ENCODE measurements at regions not wholly inside any gene's neighbourhood (a gene's known extent, or its start where the extent isn't known, plus 50 kb on each side); places are given as distances from the start of the nearest gene placed in this dataset.
"Not testable (repeated sequence)": the region's sequence is repeated elsewhere in the genome, so short reads cannot be mapped to it uniquely, and the experiment has no call there.

- peak in 2 of 14 donors; percentile 11 to 14 for DNase-seq
Measured at GRCh38 chr2:129396980-129397599, 582.4 kb upstream of the RAB6C start.

DNA sequence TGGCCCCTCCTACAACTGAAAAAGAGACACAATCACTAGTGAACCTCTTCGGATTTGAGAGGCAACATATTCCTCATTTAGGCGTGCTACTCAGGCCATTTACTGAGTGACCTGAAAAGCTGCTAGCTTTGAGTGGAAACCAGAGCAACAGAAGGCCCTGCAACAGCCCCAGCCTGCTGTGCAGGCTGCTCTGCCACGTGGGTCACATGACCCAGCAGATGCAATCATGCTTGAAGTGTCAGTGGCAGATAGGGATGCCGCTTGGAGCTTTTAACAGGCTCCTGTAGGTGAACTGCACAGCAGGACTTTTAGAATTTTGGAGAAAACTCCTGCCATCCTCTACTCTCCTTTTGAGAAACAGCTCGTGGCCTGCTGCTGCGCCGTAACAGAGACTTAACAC, 578.6 kb upstream of the RAB6C start:
- DNase-seq = peak in 1 of 14 donors; percentile 7

- no peak for DNase-seq
Measured at GRCh38 chr2:129402076-129402475, 577.4 kb upstream of the RAB6C start.

GRCh38 chr2:129404000-129404685, 575.3 kb upstream of the RAB6C start:
- DNase-seq = no peak

- no peak for DNase-seq
Measured at GRCh38 chr2:129408570-129408969, 570.9 kb upstream of the RAB6C start.

GRCh38 chr2:129417041-129417440, 562.4 kb upstream of the RAB6C start:
- DNase-seq = not testable (repeated sequence)

GRCh38 chr2:129422028-129422427, 557.4 kb upstream of the RAB6C start:
- DNase-seq = no peak

DNA sequence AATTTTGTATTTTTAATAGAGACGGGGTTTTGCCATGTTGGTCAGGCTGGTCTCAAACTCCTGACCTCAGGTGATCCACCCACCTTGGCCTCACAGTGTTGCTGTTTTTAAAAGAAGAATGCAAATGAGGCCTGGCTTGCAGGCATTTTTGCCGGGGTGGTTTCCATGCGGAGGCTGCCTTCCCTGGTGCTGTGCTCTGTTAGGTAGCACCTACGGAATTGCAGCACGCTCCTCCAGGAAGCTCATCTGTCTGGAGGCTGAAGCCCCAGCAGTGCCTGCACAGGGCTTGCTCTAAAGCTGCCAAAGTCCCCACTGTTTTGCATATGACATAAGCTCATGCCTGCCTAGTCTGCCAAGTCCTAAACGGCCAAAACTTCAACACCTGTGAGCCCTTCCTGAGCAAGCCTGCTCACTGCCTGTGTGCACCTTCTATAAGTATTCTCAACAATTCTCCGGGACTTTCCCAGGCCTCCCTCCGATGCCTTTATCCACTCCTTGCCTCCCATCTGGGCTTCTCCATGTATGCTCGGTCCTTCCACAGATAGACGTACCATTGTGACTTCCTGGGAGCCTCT, 551.3 kb upstream of the RAB6C start:
- DNase-seq = no peak

DNA sequence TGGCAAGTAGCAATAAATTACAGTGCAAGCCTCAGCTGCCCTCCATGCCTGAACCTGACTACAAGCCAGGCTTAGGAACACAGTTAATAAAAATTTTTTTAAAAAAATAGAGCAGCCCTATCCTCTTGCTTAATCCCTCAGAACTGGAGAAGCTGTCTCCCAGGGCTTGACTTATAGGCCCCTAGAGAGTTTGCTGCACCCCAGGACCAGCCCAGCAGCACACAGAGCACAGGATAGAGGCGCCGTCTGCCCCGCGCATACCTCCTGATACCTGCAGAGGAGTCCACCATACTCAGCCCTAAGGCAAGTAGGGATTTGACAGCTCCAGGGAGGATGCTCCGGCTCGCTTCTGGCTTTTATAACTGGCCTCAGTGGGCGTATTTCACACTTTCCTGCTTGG, 548.6 kb upstream of the RAB6C start:
- no peak for DNase-seq

GRCh38 chr2:129431881-129432280, 547.6 kb upstream of the RAB6C start:
- DNase-seq = no peak

GRCh38 chr2:129436809-129437208, 542.7 kb upstream of the RAB6C start:
- no peak for DNase-seq

- no peak for DNase-seq
Measured at GRCh38 chr2:129437725-129438124, 541.7 kb upstream of the RAB6C start.

DNA sequence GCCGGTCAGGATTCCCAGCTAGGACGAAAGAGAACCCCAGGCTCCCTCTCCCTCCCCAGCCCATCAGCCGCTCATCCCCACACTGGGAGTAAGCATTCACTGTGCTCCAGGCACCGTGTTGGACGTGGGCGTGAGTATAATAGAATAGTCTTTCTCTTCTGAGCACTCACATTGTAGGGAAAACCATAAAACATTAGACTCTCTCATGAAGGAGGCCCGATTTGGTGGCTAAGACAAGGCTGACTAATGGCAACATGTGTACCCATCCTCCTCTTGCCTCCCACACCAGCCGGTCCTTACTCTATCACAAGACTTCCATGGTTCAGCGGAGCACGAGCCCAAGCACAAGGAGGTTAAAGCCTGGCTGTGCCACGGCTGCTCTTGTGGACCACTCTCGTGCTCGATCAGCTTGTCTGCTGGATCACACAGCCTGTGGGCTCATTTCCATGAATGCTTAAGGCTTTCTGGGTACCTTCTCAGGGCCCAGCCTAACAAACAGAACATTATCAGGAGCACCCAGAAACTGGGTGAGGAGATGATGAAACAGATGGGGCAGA, 540.9 kb upstream of the RAB6C start:
- no peak for DNase-seq

GRCh38 chr2:129439406-129440302, 539.8 kb upstream of the RAB6C start:
- no peak for DNase-seq

DNA sequence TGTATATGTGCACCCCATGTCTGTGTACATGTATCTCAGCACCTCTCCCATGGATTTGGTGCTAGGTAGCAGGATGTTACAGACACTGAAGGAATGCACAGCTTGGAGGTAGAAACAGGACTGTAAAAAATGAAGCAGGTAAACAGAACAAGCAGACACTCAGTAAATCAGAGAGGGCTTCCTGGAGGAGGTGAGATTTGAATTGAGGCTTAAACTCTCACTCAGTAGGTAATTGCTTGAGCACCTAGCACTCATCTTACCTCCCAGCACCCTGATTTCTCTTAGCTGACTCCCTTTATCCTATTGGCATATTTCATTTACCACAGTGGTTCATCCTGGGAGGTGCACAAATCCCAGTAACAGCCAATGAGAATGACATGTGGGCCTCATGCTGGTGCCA, 537.9 kb upstream of the RAB6C start:
- no peak for DNase-seq

DNA sequence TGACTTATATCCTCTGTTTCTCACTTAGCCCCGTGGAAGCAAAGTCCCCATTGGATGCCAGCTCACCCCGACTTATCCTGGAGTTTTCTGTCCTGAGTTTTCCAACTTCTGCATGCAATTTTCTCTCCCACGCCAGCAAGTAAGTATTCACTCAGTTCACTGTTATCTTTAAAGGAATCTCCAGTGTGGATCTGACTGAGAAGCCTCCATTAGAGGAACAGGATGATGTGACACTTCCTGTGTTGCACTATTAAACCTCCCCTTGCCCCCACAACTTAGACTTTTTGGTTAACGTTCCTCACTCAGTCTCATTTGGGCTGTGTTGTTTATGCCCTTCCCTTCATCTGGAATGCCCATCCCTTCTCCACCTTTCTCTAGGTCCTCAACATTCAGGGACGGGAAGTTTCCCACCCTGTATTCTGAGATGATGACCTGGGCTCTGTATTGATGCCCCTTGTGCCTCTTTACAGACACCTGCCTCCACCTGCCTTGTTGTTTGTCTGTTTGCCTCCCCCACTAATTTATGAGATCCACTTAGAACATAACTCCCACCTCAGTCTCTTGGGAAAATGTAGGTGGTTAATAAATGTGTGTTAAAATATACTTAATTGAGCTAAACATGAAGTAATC, 536.1 kb upstream of the RAB6C start:
- DNase-seq = no peak

- DNase-seq = no peak
Measured at GRCh38 chr2:129443865-129444739, 535.4 kb upstream of the RAB6C start.

- DNase-seq = no peak
Measured at GRCh38 chr2:129444751-129445150, 534.7 kb upstream of the RAB6C start.

DNA sequence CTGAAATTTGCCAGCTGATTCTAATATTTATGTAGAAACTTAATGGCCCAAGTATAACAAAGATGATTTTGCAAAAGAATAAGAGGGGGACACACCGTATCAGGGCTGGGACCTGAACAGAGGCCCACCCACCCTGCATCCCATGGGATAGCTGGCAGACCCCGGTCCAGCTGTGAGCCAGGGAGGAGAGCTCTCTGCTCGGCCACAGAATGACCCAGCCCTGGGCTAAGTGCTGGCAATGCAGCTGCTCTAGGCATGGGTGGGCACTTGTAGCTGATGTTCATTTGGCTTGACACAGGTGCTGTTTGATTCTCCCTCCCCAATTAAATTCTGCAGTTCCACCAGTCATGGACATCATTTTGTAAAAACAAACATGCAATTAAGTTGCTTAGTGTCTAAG, 522.8 kb upstream of the RAB6C start:
- no peak for DNase-seq

DNA sequence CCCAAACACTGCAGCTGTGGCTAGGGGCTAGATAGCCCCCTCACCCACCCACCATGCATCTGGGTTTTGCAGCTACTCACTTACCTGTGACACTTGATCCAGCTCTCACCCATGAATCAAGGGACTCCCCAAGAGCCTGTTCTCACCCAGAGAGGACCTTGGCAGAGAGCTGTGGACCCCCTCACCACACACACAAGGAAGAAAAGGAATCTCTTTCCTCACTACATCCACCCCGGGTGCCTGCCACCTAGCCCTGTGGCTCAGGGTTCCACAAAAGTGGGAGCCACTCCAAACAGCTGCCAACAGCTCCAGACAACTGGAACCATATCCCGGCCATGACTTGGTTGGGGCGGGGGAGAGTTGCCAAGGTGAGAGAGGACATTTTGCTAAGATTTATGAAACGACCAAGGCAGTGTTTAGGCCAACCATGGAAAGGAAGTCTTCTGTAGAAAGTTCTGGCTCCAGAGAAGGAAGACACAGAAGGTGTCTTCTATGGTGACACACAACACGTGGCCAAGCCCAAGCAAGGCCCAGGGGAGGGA, 522.1 kb upstream of the RAB6C start:
- no peak for DNase-seq

- DNase-seq = no peak
Measured at GRCh38 chr2:129458006-129458405, 521.5 kb upstream of the RAB6C start.

Measured in C1 segment of cervical spinal cord (tissue), 14 donors.